HG02981 (cell line): ENCODE measurements at regions not wholly inside any gene's neighbourhood (a gene's known extent, or its start where the extent isn't known, plus 50 kb on each side); places are given as distances from the start of the nearest gene placed in this dataset.
A peak's percentile ranks its signal among the peaks of the same experiment; 100 is the strongest.
"Not testable (repeated sequence)": the region's sequence is repeated elsewhere in the genome, so short reads cannot be mapped to it uniquely, and the experiment has no call there.

Source experiments
- ATAC-seq: cut with Tn5 transposase; IDR thresholded peaks from one replicate; pipeline ENCODE4 v1.9.1; 2021; ENCODE audit warnings: mild to moderate bottlenecking, moderate library complexity; ENCODE audit not compliant: unreplicated experiment

DNA sequence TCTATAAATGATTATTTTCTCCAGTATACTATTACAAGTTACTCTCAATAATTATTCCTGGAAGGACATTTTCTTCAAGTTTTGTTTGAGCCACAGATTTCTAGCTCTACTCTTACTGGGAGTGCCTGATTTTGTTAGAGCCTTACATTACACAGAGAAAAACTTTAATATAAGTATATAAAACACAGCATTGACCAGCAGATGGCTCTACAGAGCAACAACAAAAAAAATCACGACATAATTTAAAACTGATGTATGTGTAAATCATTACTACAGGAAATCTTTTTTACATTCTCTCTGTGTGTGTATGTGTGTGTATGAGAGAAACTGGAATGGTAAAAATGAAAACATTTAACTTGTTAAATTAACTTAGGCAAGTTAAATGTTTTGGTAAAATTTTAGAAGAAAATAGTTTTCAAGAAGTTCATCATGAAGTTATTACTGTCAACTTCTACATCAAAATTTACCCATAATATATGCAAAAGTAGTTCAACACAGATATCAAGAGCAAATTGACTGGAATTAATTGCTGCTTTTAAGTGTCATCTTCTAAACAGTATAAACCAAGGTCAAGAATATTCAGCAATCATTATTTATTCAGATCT, 103.3 kb downstream of the MDH1 start:
- no peak for ATAC-seq

DNA sequence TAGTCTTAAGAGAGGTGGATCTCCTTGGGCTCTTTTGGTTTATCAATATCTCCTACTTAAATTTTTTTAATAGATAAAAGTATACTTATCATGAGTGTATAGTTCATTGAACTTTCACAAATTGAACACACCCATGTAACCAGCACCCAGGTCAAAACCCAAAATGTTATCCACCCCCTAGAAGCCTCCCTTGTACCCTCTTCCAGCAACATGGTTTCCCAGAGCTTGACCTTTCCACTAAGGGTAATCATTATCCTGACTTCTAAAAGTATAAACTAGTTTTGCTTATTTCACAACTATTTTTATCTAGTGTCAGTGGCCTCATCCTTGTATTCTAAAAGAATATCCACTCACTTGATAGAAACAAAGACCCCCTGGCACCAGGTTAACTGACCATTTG, 106.8 kb downstream of the MDH1 start:
- ATAC-seq, result no peak

DNA sequence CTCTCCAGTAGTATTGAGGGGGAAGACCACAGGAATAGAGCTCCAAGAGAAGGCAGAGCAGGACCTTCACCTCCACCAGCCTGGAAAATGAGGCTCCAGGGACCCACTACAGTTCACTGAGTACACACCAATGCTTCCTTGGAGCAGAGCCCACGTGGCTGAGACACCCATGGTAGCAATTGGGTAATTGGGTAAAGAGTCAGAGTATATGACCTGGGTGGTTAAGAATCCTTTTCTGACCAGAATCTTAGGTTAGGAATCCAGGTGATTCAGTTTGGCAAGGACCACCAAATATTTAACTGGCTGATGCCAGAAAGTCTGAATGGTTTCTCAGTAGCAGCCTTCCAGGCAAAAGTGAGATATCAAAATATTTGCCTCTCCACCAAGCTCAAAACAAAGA, 107.7 kb downstream of the MDH1 start:
- ATAC-seq, result no peak

DNA sequence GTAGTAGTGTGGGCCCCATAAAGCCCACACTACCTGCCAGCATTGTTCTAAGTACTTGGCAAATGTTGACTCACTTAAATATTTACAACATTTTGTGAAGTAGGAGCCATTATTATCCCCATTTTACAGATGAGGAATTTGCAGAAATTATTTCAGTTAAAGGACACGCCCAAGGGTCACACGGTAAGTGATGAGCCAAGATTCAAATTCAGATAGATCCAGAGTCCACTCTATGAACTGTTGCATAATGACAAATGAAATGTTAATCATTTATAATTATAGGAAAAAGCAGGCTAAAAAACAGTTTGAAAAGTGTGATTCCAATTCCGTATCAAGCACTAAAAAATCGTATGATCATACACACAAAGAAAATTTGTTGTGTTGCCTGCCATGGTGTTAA, 108.4 kb downstream of the MDH1 start:
- no peak for ATAC-seq

DNA sequence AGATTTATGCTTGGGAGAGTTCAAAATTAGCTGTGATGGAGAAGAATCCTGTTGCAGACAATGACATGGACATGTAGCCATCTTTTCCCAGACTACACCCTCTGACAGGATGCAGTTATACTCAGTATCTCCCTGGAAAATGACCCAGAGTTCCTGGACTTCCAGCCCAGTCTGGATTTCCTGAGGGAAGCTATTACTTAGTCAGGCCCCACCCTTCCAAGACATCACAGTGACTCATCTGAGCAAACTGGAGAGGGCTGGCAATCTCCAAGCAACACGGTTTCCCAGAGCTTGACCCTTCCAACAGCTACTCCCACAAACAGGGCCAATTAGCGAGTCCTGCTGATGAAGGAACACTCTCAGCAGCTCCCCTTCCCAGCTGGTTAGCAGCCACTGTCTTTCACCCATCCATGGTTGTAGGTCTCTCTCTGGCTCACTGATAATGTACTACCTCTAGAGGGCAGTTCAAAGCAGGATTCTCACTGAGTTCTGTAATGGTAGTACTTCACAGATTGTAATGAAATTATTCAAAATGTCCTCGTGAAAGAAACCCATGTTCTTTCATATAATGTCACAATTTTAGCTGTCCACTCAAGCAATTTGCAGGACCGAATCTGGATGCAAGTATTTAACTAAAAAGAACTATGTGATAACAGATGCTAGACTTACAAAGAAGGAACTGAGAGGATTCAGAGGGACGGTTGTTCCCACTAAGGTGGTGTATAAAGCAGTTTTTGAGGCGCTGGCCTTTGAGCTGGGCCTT, 110.2 kb downstream of the MDH1 start:
- peak; percentile 60 for ATAC-seq

DNA sequence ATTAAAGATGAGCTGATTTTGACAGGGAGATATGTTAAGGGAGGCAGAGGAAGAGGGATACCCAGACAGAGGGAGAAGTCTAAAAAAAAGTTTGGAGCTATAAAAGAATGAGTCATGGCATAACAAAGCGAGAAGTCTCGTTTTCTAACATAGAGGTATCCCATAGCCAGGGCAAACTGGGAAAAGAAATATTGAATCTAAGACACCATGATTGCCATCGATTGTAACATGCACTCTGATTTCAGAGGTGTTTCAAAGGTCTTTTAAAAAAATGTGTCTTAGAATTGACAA, 110.7 kb downstream of the MDH1 start:
- no peak for ATAC-seq

DNA sequence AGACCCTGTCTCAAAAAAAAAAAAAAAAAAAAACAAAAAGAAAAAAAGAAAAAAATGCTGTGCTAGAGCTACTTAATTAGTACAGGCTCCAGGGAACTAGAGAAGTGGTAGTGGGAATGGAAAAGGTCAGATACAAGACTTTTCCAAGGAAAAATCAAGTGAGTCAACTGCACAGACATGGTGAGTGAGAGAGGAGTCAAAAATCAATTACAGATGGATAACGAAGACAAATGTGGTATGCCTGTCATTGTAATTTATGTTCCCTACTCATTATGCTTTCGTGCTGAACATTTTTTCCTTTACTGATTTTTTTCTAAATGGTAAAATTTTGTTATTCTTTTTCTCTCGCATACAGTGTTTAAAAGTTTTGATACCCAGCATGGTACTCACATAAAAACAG, 111.5 kb downstream of the MDH1 start:
- no peak for ATAC-seq

DNA sequence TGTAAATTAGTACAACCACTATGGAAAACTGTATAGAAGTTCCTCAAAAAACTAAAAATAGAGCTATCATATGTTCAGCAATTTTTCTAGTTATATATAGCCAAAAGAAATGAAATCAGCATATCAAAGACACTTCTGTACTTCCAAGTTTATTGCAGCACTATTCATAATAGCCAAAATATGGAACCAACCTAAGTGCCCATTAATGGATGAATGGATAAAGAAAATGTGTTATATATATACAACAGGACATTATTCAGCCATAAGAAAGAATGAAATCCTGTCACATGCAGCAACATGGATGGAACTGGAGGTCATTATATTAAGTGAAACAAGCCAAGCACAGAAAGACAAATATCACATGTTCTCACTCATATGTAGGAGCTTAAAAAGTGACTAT, 112.6 kb downstream of the MDH1 start:
- no peak for ATAC-seq

DNA sequence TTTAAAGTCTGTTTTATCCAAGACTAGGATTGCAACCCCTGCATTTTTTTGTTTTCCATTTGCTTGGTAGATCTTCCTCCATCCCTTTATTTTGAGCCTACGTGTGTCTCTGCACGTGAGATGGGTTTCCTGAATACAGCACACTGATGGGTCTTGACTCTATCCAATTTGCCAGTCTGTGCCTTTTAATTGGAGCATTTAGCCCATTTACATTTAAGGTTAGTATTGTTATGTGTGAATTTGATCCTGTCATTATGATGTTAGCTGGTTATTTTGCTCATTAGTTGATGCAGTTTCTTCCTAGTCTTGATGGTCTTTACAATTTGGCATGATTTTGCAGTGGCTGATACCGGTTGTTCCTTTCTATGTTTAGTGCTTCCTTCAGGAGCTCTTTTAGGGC, 117.3 kb downstream of the MDH1 start:
- not testable (repeated sequence) for ATAC-seq

DNA sequence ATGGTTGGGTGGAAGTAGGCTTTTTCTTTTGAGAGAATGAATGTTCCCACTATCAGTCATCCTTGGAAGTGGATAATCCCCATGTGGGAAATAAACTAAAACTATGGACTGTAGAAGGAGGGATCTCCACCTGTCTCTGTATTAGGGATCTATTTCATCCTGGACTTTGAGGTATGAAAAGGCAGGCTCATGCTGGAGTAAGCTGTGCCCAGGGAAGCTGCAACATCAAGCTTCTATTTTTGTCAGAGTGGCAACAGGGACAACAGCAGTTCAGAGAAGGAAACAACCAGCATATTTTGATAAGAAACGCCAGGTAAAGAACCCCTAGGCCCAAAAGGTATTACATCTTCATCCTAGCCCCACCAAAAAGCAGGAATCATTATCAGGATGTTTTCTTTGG, 122.0 kb downstream of the MDH1 start:
- no peak for ATAC-seq

DNA sequence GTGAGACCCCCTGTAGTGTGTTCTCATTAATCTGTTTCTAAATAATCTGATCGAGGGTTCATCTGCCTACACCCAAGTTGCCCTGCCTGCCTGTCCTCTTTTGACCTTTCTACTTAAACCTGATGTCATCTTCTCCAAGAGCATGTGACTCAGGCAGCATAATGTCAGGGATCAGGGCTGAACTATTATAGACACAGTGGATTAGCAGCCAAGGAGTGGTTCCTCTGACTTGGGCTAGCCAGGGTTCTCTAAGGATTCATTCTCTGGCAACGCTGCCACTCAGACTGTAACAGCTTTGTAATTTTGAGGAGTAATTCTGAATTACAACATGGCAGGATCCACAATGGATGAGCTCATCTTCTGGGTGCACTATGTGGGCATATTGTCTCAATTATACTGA, 124.0 kb downstream of the MDH1 start:
- no peak for ATAC-seq

DNA sequence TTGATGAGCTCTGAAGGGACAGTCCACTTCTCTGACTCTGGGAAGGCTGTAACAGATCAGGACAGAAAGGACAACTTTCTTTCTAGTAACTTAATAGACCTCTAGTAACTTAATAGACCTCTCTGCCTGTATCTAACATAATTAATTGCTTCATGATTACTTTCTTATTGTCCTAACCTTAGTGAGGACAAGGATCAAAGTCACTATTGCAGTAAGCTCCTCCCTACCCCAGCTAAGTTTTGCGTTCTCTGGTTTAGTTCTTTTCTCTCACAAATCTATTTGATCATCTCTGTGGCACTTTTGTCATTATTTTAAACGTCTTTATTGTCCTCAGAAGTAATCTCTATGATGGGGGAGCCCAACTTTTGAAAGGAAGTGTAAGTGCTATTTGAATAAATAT, 125.5 kb upstream of the UGP2 start:
- no peak for ATAC-seq

DNA sequence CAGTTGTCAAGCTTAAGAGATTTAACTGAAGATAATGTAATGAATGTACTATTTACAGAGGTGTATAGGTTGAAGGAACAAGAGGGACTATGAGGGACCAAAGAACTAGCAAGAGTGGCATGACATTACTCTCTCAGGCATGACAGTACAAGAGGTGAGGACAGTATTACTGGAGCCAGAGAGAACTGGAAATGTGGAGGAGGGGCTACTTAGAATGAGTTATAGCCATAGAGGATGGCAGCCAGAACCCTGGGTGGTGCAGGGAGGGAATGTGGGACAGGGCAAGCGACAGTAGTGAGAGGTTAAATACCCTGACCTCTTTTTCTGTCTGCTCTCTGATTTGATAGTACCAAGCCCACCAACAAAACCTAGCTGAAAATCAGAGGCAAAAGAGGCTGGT, 122.6 kb upstream of the UGP2 start:
- no peak for ATAC-seq

DNA sequence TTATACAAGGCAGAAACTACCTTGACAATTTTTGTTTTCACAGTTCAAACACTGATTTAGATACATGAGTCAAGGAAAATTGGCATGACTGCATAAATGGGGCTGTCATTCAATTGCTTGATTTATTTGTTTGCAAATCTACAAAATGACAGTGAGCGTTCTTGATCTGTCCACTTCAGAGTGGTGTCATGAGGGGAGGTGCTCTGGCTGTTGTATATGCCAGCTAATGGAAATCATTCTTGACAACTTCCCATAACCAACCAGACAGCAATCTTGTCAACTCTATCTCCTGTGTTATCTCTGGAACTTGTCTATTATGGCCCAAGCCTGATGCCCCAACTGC, 120.6 kb upstream of the UGP2 start:
- no peak for ATAC-seq

DNA sequence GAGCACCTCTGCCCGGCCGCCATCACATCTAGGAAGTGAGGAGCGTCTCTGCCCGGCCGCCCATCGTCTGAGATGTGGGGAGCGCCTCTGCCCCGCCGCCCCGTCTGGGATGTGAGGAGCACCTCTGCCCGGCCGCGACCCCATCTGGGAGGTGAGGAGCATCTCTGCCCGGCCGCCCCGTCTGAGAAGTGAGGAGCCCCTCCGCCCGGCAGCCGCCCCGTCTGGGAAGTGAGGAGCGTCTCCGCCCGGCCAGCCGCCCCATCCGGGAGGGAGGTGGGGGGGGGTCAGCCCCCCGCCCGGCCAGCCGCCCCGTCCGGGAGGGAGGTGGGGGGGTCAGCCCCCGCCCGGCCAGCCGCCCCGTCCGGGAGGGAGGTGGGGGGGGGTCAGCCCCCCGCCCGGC, 119.4 kb upstream of the UGP2 start:
- not testable (repeated sequence) for ATAC-seq

DNA sequence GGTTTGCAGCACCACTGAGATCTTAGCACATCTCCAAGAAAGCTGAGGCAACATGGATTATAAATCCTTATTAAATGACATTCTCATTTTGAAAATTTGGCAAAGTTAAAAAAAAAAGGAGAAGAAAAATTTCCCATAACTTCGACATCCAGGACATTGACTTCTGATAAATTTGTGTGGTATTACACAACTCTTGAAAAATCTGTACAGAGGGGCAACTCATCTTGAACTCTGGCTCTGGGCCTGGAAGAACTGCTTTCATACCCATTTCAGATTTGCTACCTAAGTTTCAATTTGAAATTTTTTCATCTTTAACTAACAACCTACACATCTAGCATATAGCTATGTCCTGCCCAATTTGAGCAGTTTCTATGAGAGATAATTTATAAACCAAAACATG, 118.0 kb upstream of the UGP2 start:
- ATAC-seq, result no peak

DNA sequence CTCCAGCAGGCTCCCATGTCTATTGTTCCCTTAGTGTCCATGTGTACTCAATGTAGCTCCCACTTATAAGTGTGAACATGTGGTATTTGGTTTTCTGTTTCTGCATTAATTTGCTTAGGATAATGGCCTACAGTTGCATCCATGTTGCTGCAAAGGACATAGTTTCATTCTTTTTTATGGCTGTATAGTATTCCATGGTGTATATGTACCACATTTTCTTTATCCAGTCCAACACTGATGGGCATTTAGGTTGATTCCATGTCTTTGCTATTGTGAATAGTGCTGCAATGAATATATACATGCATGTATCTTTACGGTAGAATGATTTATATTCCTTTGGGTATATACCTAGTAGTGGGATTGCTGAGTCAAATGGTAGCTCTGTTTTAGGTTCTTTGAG, 116.5 kb upstream of the UGP2 start:
- not testable (repeated sequence) for ATAC-seq

DNA sequence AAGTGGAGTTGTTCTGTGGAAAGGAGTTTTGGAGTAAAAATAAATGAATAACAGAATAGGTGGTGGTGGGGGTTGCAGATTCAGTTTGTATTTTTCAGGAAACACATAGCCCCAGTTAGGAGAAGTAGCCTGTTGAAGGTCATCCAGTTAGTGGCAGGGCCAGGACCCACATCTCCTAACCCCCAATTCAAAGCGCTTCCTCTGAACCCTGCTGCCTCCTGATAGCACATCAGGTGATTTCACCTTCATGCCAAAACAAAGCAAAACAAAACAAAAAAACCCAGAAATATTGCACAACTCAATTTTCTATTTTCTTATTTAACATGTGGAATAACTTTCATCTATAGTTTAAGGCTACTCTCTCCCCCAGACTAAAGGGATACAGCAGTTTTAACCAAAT, 112.3 kb upstream of the UGP2 start:
- no peak for ATAC-seq

DNA sequence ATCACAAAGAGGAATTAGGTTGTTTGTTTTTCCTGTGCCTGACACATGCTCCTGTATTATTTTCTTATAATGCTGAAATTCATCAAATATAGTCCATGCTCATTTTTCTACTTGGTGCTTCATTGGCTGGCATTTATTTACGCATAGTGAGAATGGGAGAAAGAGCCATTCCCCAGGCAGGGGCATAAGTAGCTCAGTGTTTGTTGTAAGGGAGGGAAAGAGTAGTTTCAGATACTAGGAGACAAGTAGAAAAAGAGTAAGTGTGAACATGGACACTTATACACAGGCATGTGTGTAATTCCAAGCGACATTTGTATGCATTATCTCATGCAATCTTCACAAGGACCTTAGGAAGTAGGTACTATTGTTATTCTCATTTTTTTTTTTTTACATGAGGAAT, 111.9 kb upstream of the UGP2 start:
- no peak for ATAC-seq

DNA sequence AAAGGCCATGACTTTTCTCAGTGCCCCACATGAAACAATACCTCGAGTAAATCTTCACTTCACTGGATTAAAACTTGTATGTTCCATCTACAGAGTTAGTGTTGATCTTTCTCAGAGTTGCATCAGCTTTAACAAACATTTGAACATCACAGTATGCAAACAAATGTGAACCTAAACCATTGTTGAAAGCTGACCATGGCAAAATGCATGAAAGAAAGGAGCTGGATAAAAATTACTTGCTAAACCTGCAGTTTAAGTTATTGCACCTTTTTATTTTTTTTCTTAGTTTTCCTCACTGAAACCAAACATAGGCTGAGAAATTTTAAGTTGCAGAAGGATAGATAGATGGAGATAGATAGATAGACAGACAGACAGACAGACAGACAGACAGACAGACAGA, 107.2 kb upstream of the UGP2 start:
- no peak for ATAC-seq

DNA sequence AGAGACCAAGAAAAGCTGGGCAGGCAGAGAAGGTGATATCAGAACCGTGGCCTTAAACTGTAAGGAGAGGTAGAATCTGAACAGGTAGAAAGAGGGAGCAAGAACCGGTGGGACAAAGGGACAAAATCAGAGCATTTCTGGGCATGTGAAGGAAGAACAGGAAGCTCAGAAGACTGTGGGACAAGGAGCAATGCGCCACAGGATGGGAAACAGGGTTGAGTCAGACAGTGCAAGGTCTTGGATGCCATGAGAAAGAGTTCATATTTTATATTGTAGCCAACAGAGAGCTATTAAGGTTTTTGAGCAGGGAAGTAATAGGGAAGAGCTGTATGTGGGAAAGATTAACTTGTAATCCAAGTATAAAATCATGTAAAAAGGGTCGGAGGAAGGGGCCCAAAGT, 106.4 kb upstream of the UGP2 start:
- no peak for ATAC-seq

DNA sequence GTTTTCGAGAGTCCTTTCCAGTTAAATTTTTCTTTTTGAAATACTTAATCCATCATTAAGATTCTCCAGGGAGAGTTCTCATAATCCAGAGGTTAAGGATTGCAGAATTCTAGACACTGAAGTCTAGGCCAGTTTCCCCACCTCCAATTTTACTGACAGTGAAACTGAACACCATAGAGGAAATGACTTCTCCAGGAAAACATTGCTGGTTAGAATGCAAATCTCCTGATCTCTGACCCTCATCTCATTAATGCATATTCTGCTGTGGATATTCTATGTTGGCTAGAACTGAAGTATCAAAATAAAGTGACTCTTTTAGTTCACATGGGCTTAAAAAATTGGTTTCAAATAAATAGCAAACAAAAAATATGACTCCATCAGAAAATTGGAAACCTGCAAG, 105.8 kb upstream of the UGP2 start:
- ATAC-seq, result no peak

DNA sequence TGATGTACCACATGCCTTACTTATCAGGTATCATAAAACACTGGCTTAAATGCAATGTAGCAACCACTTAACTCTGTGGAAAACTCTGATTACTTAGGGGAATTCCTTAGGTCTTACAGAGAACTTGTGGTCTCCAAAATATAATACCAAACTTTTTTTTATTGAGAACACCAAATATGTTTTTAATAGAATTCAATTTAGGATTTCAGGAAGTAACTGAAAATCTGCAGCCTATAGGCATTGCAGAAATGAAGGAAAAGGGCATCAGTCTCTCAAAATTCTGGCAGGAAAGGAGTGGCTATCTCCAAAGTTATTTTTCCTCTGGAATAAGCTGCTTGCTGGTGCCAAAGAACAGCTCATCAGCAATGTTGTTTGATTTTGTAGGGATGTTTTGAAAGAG, 105.3 kb upstream of the UGP2 start:
- ATAC-seq, result no peak
